ENCODE measurements at regions not wholly inside any gene's neighbourhood (a gene's known extent, or its start where the extent isn't known, plus 50 kb on each side); places are given as distances from the start of the nearest gene placed in this dataset.
"Not testable (repeated sequence)": the region's sequence is repeated elsewhere in the genome, so short reads cannot be mapped to it uniquely, and the experiment has no call there.

GRCh38 chr1:181206979-181207790, 118.7 kb downstream of the IER5 start:
- H3K27me3 ChIP-seq (ENCODE audit: low read depth, low read length), result no peaks in the 10 kb centered on the region
- H3K27ac ChIP-seq (ENCODE audit: low read length), result no peak overlapping the region
- no peaks in the 10 kb centered on the region for H3K9me3 ChIP-seq (ENCODE audit: control insufficient read depth in 1 of 2, low read length in 2 of 2)
- H3K4me3 ChIP-seq (ENCODE audit: low read depth in 1 of 2, low read length in 2 of 2), result no peak overlapping the region
- H3K4me1 ChIP-seq (ENCODE audit: control insufficient read depth in 1 of 2, insufficient read depth in 2 of 2, low read length in 2 of 2), result no peaks in the 10 kb centered on the region
- H3K36me3 ChIP-seq (ENCODE audit: control insufficient read depth in 1 of 2, insufficient read depth in 2 of 2, low read length in 2 of 2), result no peaks in the 10 kb centered on the region

GRCh38 chr1:181208083-181208482, 119.6 kb downstream of the IER5 start:
- no peaks in the 10 kb centered on the region for H3K9me3 ChIP-seq (ENCODE audit: control insufficient read depth in 1 of 2, low read length in 2 of 2)

GRCh38 chr1:181208967-181209366, 120.5 kb downstream of the IER5 start:
- Histone ChIP-seq H3K4me1 (ENCODE audit: control insufficient read depth in 1 of 2, insufficient read depth in 2 of 2, low read length in 2 of 2) (no peaks in the 10 kb centered on the region), H3K27me3 (ENCODE audit: low read depth, low read length) (no peaks in the 10 kb centered on the region), H3K9me3 (ENCODE audit: control insufficient read depth in 1 of 2, low read length in 2 of 2) (no peaks in the 10 kb centered on the region), H3K27ac (ENCODE audit: low read length) (no peak overlapping the region), H3K4me3 (ENCODE audit: low read depth in 1 of 2, low read length in 2 of 2) (no peak overlapping the region), H3K36me3 (ENCODE audit: control insufficient read depth in 1 of 2, insufficient read depth in 2 of 2, low read length in 2 of 2) (no peaks in the 10 kb centered on the region)

More at GRCh38 chr1:181208083-181208482, 119.6 kb downstream of the IER5 start:
- no peak overlapping the region for H3K4me3 ChIP-seq (ENCODE audit: low read depth in 1 of 2, low read length in 2 of 2)
- no peaks in the 10 kb centered on the region for H3K27me3 ChIP-seq (ENCODE audit: low read depth, low read length)
- H3K27ac ChIP-seq (ENCODE audit: low read length), result no peak overlapping the region
- H3K36me3 ChIP-seq (ENCODE audit: control insufficient read depth in 1 of 2, insufficient read depth in 2 of 2, low read length in 2 of 2), result no peaks in the 10 kb centered on the region
- H3K4me1 ChIP-seq (ENCODE audit: control insufficient read depth in 1 of 2, insufficient read depth in 2 of 2, low read length in 2 of 2), result no peaks in the 10 kb centered on the region

- Histone ChIP-seq H3K4me1 (ENCODE audit: control insufficient read depth in 1 of 2, insufficient read depth in 2 of 2, low read length in 2 of 2) (no peaks in the 10 kb centered on the region), H3K9me3 (ENCODE audit: control insufficient read depth in 1 of 2, low read length in 2 of 2) (no peaks in the 10 kb centered on the region), H3K4me3 (ENCODE audit: low read depth in 1 of 2, low read length in 2 of 2) (no peak overlapping the region), H3K27me3 (ENCODE audit: low read depth, low read length) (no peaks in the 10 kb centered on the region), H3K36me3 (ENCODE audit: control insufficient read depth in 1 of 2, insufficient read depth in 2 of 2, low read length in 2 of 2) (no peaks in the 10 kb centered on the region), H3K27ac (ENCODE audit: low read length) (no peak overlapping the region)
Measured at GRCh38 chr1:181213056-181213455, 124.6 kb downstream of the IER5 start.

- Histone ChIP-seq H3K4me1 (ENCODE audit: control insufficient read depth in 1 of 2, insufficient read depth in 2 of 2, low read length in 2 of 2) (no peaks in the 10 kb centered on the region), H3K27ac (ENCODE audit: low read length) (no peak overlapping the region), H3K4me3 (ENCODE audit: low read depth in 1 of 2, low read length in 2 of 2) (no peak overlapping the region), H3K36me3 (ENCODE audit: control insufficient read depth in 1 of 2, insufficient read depth in 2 of 2, low read length in 2 of 2) (no peaks in the 10 kb centered on the region), H3K9me3 (ENCODE audit: control insufficient read depth in 1 of 2, low read length in 2 of 2) (no peaks in the 10 kb centered on the region), H3K27me3 (ENCODE audit: low read depth, low read length) (no peaks in the 10 kb centered on the region)
Measured at GRCh38 chr1:181216591-181216994, 128.1 kb downstream of the IER5 start.

- Histone ChIP-seq H3K9me3 (ENCODE audit: control insufficient read depth in 1 of 2, low read length in 2 of 2) (no peaks in the 10 kb centered on the region), H3K4me1 (ENCODE audit: control insufficient read depth in 1 of 2, insufficient read depth in 2 of 2, low read length in 2 of 2) (no peaks in the 10 kb centered on the region), H3K27ac (ENCODE audit: low read length) (no peak overlapping the region), H3K27me3 (ENCODE audit: low read depth, low read length) (no peaks in the 10 kb centered on the region), H3K36me3 (ENCODE audit: control insufficient read depth in 1 of 2, insufficient read depth in 2 of 2, low read length in 2 of 2) (no peaks in the 10 kb centered on the region), H3K4me3 (ENCODE audit: low read depth in 1 of 2, low read length in 2 of 2) (no peak overlapping the region)
Measured at GRCh38 chr1:181219938-181220337, 131.4 kb downstream of the IER5 start.

- Histone ChIP-seq H3K27ac (ENCODE audit: low read length) (no peak overlapping the region), H3K36me3 (ENCODE audit: control insufficient read depth in 1 of 2, insufficient read depth in 2 of 2, low read length in 2 of 2) (no peaks in the 10 kb centered on the region)
Measured at GRCh38 chr1:181221078-181221477, 132.6 kb downstream of the IER5 start.

GRCh38 chr1:181222972-181223505, 134.5 kb downstream of the IER5 start:
- Histone ChIP-seq H3K4me1 (ENCODE audit: control insufficient read depth in 1 of 2, insufficient read depth in 2 of 2, low read length in 2 of 2) (no peaks in the 10 kb centered on the region), H3K27me3 (ENCODE audit: low read depth, low read length) (no peaks in the 10 kb centered on the region), H3K9me3 (ENCODE audit: control insufficient read depth in 1 of 2, low read length in 2 of 2) (peaks cover 0 to 4% of the 10 kb centered on the region in 2 donors), H3K4me3 (ENCODE audit: low read depth in 1 of 2, low read length in 2 of 2) (no peak overlapping the region), H3K36me3 (ENCODE audit: control insufficient read depth in 1 of 2, insufficient read depth in 2 of 2, low read length in 2 of 2) (no peaks in the 10 kb centered on the region), H3K27ac (ENCODE audit: low read length) (no peak overlapping the region)

More at GRCh38 chr1:181221078-181221477, 132.6 kb downstream of the IER5 start:
- Histone ChIP-seq H3K27me3 (ENCODE audit: low read depth, low read length) (no peaks in the 10 kb centered on the region), H3K4me1 (ENCODE audit: control insufficient read depth in 1 of 2, insufficient read depth in 2 of 2, low read length in 2 of 2) (no peaks in the 10 kb centered on the region), H3K9me3 (ENCODE audit: control insufficient read depth in 1 of 2, low read length in 2 of 2) (no peaks in the 10 kb centered on the region), H3K4me3 (ENCODE audit: low read depth in 1 of 2, low read length in 2 of 2) (no peak overlapping the region)

- not testable (repeated sequence) for H3K27ac ChIP-seq (ENCODE audit: low read length); H3K27me3 ChIP-seq (ENCODE audit: low read depth, low read length)
Measured at GRCh38 chr1:181226728-181227127, 138.2 kb downstream of the IER5 start.

GRCh38 chr1:181239086-181239485, 150.6 kb downstream of the IER5 start:
- Histone ChIP-seq H3K4me1 (ENCODE audit: control insufficient read depth in 1 of 2, insufficient read depth in 2 of 2, low read length in 2 of 2) (no peaks in the 10 kb centered on the region), H3K27ac (ENCODE audit: low read length) (no peak overlapping the region), H3K4me3 (ENCODE audit: low read depth in 1 of 2, low read length in 2 of 2) (no peak overlapping the region), H3K36me3 (ENCODE audit: control insufficient read depth in 1 of 2, insufficient read depth in 2 of 2, low read length in 2 of 2) (no peaks in the 10 kb centered on the region), H3K27me3 (ENCODE audit: low read depth, low read length) (no peaks in the 10 kb centered on the region), H3K9me3 (ENCODE audit: control insufficient read depth in 1 of 2, low read length in 2 of 2) (no peaks in the 10 kb centered on the region)

More at GRCh38 chr1:181226728-181227127, 138.2 kb downstream of the IER5 start:
- not testable (repeated sequence) for H3K36me3 ChIP-seq (ENCODE audit: control insufficient read depth in 1 of 2, insufficient read depth in 2 of 2, low read length in 2 of 2); H3K4me1 ChIP-seq (ENCODE audit: control insufficient read depth in 1 of 2, insufficient read depth in 2 of 2, low read length in 2 of 2); H3K4me3 ChIP-seq (ENCODE audit: low read depth in 1 of 2, low read length in 2 of 2); H3K9me3 ChIP-seq (ENCODE audit: control insufficient read depth in 1 of 2, low read length in 2 of 2)

GRCh38 chr1:181246320-181246719, 157.8 kb downstream of the IER5 start:
- H3K27me3 ChIP-seq (ENCODE audit: low read depth, low read length); H3K4me1 ChIP-seq (ENCODE audit: control insufficient read depth in 1 of 2, insufficient read depth in 2 of 2, low read length in 2 of 2); H3K9me3 ChIP-seq (ENCODE audit: control insufficient read depth in 1 of 2, low read length in 2 of 2); H3K4me3 ChIP-seq (ENCODE audit: low read depth in 1 of 2, low read length in 2 of 2); H3K36me3 ChIP-seq (ENCODE audit: control insufficient read depth in 1 of 2, insufficient read depth in 2 of 2, low read length in 2 of 2); H3K27ac ChIP-seq (ENCODE audit: low read length): not testable (repeated sequence)

- H3K4me3 ChIP-seq (ENCODE audit: low read depth in 1 of 2, low read length in 2 of 2); H3K36me3 ChIP-seq (ENCODE audit: control insufficient read depth in 1 of 2, insufficient read depth in 2 of 2, low read length in 2 of 2); H3K4me1 ChIP-seq (ENCODE audit: control insufficient read depth in 1 of 2, insufficient read depth in 2 of 2, low read length in 2 of 2); H3K27me3 ChIP-seq (ENCODE audit: low read depth, low read length); H3K27ac ChIP-seq (ENCODE audit: low read length); H3K9me3 ChIP-seq (ENCODE audit: control insufficient read depth in 1 of 2, low read length in 2 of 2): not testable (repeated sequence)
Measured at GRCh38 chr1:181248361-181248760, 159.9 kb downstream of the IER5 start.
